ENCODE measurements at regions not wholly inside any gene's neighbourhood (a gene's known extent, or its start where the extent isn't known, plus 50 kb on each side); places are given as distances from the start of the nearest gene placed in this dataset.

DNA sequence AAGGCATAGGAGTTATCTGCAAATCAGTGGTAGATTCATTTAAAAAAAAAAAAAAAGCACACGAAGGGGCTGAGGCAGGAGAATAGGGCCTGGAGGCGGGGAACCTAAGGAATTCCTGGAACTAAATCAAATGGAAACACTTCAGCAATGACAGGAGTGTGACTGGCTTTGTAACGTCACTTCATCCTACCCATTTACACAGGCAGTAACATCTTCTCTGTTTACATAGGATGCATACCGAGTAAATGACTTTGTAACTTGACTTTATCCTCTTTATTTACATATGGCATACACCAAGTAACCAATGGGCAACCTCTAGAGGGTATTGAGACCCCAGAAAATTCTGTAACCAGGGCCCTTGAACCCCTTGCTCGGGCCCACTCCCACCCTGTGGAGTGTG is 56.4 kb upstream of the IYD start:
- Histone ChIP-seq H3K4me3 (ENCODE audit: low read length) (no peak overlapping the region), H3K27me3 (replicated peaks; ENCODE audit: control insufficient read depth, insufficient read depth, low read length) (peaks cover 12% of the 10 kb centered on the region), H3K9ac (ENCODE audit: low read length) (no peak overlapping the region)

DNA sequence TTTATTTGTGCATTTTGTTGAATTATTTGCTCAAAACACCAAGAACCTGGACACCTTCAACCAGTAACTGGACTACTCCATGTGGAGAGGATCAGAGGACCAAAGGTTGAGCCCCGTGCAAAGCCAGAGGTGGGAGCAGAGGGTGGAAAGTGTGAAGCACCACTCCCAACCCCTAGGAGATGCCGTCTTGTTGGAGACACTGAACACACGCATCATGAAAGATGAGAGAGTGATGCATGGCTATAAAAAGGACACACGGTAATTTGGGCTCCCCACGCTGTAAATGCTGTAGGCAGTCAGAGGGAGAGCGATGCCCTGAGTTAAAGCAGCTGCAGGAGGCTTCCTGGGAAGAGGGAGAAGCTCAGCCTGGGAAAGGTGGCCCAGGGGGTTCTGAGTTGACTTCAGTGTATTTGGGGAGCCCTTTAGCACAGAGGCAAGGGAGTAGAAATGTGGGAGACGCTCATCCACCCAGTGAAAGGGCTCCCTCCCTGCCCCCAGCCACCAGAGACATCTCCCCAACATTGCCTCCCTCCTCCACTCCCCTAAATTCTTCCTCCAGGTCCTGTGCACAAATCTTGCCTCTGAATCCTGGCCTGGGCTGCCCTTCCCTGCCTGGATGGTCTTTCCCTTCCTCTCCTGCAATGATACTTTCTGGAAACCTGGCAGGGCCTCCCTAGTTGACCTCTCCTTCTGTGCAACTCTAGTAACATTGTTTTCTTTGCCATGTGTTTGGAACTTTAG is 55.8 kb upstream of the IYD start:
- peaks cover 10% of the 10 kb centered on the region for H3K4me1 ChIP-seq (ENCODE audit: control insufficient read depth, insufficient read depth, low read length)
- peaks cover 12% of the 10 kb centered on the region for H3K27me3 ChIP-seq (replicated peaks; ENCODE audit: control insufficient read depth, insufficient read depth, low read length)
- peaks cover 11% of the 10 kb centered on the region for H3K9me3 ChIP-seq (ENCODE audit: control insufficient read depth, low read length)
- H3K36me3 ChIP-seq (ENCODE audit: control insufficient read depth, insufficient read depth, low read length, severe bottlenecking), result no peaks in the 10 kb centered on the region
- H3K4me3 ChIP-seq (ENCODE audit: low read length), result no peak overlapping the region
- no peak overlapping the region for H3K9ac ChIP-seq (ENCODE audit: low read length)
- DNase-seq (ENCODE audit: low read depth), result no peak

More for the DNA sequence above, 56.4 kb upstream of the IYD start:
- Histone ChIP-seq H3K36me3 (ENCODE audit: control insufficient read depth, insufficient read depth, low read length, severe bottlenecking) (no peaks in the 10 kb centered on the region), H3K4me1 (ENCODE audit: control insufficient read depth, insufficient read depth, low read length) (peaks cover 7% of the 10 kb centered on the region), H3K9me3 (ENCODE audit: control insufficient read depth, low read length) (peaks cover 11% of the 10 kb centered on the region)
- DNase-seq (ENCODE audit: low read depth), result no peak

DNA sequence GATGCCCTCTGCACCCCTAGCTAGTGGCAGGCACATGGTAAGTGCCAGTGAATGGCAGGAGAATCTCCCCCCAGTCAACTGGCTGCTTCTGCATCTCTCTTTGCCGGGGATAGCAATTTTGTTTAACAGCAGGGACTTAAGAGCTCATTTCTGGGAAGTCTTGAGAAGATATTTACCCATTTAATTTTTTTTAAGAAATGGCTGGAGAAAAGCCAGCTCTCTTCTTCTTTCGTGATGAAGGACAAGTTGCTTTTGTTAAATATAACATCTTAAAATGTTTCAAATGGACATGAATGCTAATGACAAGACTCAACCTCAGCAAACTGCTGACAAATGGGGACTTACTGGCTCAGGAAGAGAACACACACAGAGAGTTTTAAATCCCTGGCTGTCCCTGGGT is 55.0 kb upstream of the IYD start:
- no peaks in the 10 kb centered on the region for H3K36me3 ChIP-seq (ENCODE audit: control insufficient read depth, insufficient read depth, low read length, severe bottlenecking)
- peaks cover 12% of the 10 kb centered on the region for H3K27me3 ChIP-seq (replicated peaks; ENCODE audit: control insufficient read depth, insufficient read depth, low read length)
- peaks cover 10% of the 10 kb centered on the region for H3K4me1 ChIP-seq (ENCODE audit: control insufficient read depth, insufficient read depth, low read length)
- no peak overlapping the region for H3K4me3 ChIP-seq (ENCODE audit: low read length)
- H3K9ac ChIP-seq (ENCODE audit: low read length), result no peak overlapping the region
- H3K9me3 ChIP-seq (ENCODE audit: control insufficient read depth, low read length), result peaks cover 11% of the 10 kb centered on the region
- no peak for DNase-seq (ENCODE audit: low read depth)

DNA sequence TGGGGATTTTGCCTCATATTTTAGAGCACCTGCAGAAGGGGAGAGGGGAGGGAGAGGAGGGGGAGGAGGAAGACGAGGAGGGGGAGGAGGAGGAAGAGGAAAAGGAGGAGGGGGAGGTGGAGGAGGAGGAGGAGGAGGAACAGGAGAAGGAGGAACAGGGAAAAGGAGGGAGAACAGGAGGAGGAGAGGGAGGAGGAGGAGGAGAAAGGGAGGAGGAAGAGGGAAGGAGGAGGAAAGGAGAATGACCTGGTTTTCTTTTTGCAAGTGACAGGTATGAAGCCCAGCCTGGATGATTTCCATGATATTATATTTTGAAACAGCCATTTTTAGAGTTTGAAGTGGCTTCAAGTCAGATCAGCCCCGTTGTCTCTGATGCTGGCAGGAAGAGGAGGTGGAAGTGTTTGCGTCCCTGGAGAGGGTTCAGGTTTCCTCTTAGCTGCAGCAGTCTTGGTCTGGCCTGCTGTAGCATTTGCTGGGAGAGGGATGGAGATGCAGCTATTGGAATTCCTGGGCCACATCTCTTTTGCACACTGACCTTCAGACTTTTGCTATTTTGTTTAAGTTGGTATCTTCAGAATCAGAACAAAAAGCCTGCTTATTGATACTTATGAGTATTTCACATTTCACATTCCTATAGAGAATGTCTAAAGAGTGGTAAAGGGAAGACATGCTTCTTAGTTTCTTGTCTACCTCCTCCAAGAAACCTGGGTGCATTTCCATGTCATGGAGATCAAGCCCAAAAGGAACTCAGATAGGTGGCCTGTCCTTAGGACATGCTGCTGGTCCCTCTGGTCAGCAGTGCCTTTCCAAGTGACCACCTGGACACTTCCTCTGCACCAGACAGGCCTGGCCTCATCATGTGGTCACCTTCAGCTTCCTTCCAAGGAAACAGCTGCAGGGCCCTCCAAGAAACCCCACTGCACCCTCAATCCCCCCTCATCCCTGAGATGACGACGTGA is 54.3 kb upstream of the IYD start:
- Histone ChIP-seq H3K9me3 (ENCODE audit: control insufficient read depth, low read length) (peaks cover 11% of the 10 kb centered on the region), H3K27me3 (replicated peaks; ENCODE audit: control insufficient read depth, insufficient read depth, low read length) (peaks cover 12% of the 10 kb centered on the region), H3K9ac (ENCODE audit: low read length) (no peak overlapping the region), H3K4me1 (ENCODE audit: control insufficient read depth, insufficient read depth, low read length) (peaks cover 10% of the 10 kb centered on the region), H3K36me3 (ENCODE audit: control insufficient read depth, insufficient read depth, low read length, severe bottlenecking) (no peaks in the 10 kb centered on the region), H3K4me3 (ENCODE audit: low read length) (no peak overlapping the region)
- no peak for DNase-seq (ENCODE audit: low read depth)

DNA sequence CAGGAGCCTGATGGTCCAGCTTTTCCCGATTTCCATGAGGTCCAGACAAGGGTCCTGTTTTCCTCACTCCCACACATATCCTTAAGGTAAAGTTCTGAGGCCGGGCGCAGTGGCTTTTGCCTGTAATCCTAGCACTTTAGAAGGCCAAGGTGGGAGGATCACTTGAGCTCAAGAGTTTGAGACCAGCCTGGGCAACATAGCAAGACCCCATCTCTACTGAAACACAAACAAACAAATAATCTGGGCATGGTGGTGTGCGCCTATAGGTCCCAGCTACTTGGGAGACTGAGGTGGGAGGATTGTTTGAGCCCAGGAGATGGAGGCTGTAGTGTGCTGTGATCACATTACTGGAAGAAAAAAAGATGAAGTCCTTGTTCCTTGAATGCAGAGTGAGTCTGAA is 53.2 kb upstream of the IYD start:
- Histone ChIP-seq H3K9me3 (ENCODE audit: control insufficient read depth, low read length) (peaks cover 11% of the 10 kb centered on the region), H3K4me1 (ENCODE audit: control insufficient read depth, insufficient read depth, low read length) (peaks cover 17% of the 10 kb centered on the region), H3K4me3 (ENCODE audit: low read length) (no peak overlapping the region), H3K9ac (ENCODE audit: low read length) (no peak overlapping the region), H3K27me3 (replicated peaks; ENCODE audit: control insufficient read depth, insufficient read depth, low read length) (peaks cover 14% of the 10 kb centered on the region), H3K36me3 (ENCODE audit: control insufficient read depth, insufficient read depth, low read length, severe bottlenecking) (no peaks in the 10 kb centered on the region)
- DNase-seq (ENCODE audit: low read depth), result no peak

DNA sequence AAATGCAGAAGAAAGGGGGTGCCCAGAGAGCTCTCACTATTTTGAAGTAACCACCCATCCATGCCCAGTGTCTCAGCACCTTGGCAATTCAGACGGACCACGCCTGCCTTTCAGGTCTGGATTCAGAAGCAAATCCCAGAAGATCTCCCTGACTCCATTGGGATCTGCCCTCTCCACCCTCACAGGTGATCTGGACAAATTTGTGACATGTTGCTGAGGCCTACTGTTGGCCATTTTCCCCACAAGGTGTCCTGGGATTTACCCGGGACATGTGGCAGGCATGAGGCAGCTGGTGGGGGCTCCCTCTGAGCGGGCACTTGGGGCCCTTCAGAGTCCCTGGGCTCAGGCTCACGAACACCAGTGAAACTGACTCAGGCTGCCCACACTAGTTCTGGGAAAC is 51.9 kb upstream of the IYD start:
- Histone ChIP-seq H3K4me3 (ENCODE audit: low read length) (no peak overlapping the region), H3K27me3 (replicated peaks; ENCODE audit: control insufficient read depth, insufficient read depth, low read length) (peaks cover 14% of the 10 kb centered on the region), H3K36me3 (ENCODE audit: control insufficient read depth, insufficient read depth, low read length, severe bottlenecking) (no peaks in the 10 kb centered on the region), H3K9me3 (ENCODE audit: control insufficient read depth, low read length) (peaks cover 11% of the 10 kb centered on the region), H3K9ac (ENCODE audit: low read length) (no peak overlapping the region), H3K4me1 (ENCODE audit: control insufficient read depth, insufficient read depth, low read length) (peaks cover 19% of the 10 kb centered on the region)
- DNase-seq (ENCODE audit: low read depth), result no peak
